Activated naive CD4-positive, alpha-beta T cell treated with anti-CD3 and anti-CD28 coated beads, Interleukin-2, amount 10 ng/mL, durations not matched to agents 7 days and 5 days (primary cell): ENCODE measurements at regions not wholly inside any gene's neighbourhood (a gene's known extent, or its start where the extent isn't known, plus 50 kb on each side); places are given as distances from the start of the nearest gene placed in this dataset.
"Not testable (repeated sequence)": the region's sequence is repeated elsewhere in the genome, so short reads cannot be mapped to it uniquely, and the experiment has no call there.

ENCODE experiments used
- CTCF ChIA-PET: fragments of 350-600 bp; sonication (Branson Sonifier 250); formaldehyde crosslinking; loops from one replicate; lab custom pipeline; 2021; ENCODE audit warnings: antibody characterized with exemption; lab: Charles Lee
- DNase-seq: peaks from one replicate; pipeline ENCODE4 v3.0.0-alpha.2; 2020
- H3K27ac Mint-ChIP-seq: one replicate; pipeline ENCODE4 v1.8.0; 2021; ENCODE audit warnings: mild to moderate bottlenecking, moderate library complexity, mixed read lengths
- H3K27me3 Mint-ChIP-seq: one replicate; pipeline ENCODE4 v1.8.0; 2021; ENCODE audit warnings: mild to moderate bottlenecking, mixed read lengths
- H3K36me3 Mint-ChIP-seq: one replicate; pipeline ENCODE4 v1.8.0; 2021; ENCODE audit warnings: mixed read lengths
- H3K4me1 Mint-ChIP-seq: one replicate; pipeline ENCODE4 v1.8.0; 2021; ENCODE audit warnings: mixed read lengths
- H3K4me3 Mint-ChIP-seq: one replicate; pipeline ENCODE4 v1.8.0; 2021; ENCODE audit warnings: mild to moderate bottlenecking, moderate library complexity, mixed read lengths
- H3K9me3 Mint-ChIP-seq: one replicate; pipeline ENCODE4 v1.8.0; 2021; ENCODE audit warnings: mixed read lengths

DNA sequence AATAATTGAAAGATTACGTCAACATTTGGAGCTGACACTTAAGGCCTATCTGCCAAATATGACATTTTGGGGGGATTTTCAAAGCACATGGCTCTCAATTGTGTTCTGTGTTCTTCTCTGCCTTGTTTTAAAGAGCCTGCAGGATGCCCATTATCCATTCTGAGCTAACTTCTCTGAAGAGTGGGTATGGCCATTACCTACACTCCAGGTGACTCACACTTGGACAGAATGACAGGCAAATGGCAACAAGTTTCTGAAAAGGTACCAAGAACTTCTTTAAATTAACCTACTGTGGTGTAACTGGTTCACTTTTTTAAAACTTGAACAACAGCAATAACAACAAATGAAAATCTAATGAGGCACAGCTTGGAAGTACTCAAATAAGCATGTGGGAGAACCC lies 834.9 kb upstream of the SLC39A10 start:
- Mint-ChIP-seq H3K4me1 (no peaks in the 10 kb centered on the region), H3K27ac (no peak overlapping the region), H3K9me3 (no peaks in the 10 kb centered on the region), H3K27me3 (no peaks in the 10 kb centered on the region), H3K36me3 (no peaks in the 10 kb centered on the region), H3K4me3 (no peak overlapping the region)
- DNase-seq: no peak
- CTCF ChIA-PET: no interaction called here

DNA sequence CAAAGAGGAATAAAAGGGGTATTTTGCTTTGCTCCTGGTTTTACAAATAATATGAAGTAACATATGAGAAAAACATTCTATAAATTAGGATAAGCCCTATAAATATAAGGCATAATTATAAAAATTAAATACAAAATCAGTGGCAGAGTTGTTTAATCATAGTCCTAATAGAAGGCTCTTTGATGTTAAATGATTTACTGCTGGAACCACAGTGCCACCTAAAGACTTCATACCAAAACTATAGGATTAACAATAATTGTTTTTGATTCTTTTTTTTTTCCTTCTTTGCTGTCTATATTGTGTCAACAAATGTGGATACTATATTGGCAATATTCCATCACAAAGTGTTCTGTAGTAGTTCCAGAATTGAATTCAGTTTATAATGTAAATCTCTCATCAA lies 837.7 kb upstream of the SLC39A10 start:
- no peak overlapping the region for H3K27ac Mint-ChIP-seq
- DNase-seq: no peak
- H3K36me3 Mint-ChIP-seq: no peaks in the 10 kb centered on the region
- no peaks in the 10 kb centered on the region for H3K9me3 Mint-ChIP-seq
- H3K27me3 Mint-ChIP-seq: no peaks in the 10 kb centered on the region
- no peaks in the 10 kb centered on the region for H3K4me1 Mint-ChIP-seq
- no peak overlapping the region for H3K4me3 Mint-ChIP-seq
- CTCF ChIA-PET: no interaction called here

DNA sequence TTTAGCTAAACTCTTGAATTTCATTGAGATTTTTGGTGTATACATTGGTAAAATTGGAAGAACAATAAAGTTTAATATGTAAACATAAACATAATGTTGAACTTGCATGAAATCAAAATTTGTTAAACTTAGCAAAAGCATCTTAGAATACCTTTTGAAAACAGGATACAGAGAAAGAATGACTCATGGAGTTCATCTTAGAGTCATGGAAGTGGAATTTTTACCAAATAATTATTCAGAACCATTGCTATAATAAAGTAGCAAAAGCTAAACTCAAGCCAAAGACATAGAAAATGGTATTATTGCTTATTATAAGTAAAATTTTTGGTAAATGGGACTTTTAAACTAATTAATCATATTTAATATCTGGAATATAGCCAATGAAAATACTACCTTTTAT lies 841.6 kb upstream of the SLC39A10 start:
- Mint-ChIP-seq H3K4me3 (no peak overlapping the region), H3K4me1 (no peaks in the 10 kb centered on the region), H3K36me3 (no peaks in the 10 kb centered on the region), H3K27me3 (no peaks in the 10 kb centered on the region), H3K27ac (no peak overlapping the region), H3K9me3 (no peaks in the 10 kb centered on the region)
- CTCF ChIA-PET: no interaction called here
- DNase-seq: no peak

DNA sequence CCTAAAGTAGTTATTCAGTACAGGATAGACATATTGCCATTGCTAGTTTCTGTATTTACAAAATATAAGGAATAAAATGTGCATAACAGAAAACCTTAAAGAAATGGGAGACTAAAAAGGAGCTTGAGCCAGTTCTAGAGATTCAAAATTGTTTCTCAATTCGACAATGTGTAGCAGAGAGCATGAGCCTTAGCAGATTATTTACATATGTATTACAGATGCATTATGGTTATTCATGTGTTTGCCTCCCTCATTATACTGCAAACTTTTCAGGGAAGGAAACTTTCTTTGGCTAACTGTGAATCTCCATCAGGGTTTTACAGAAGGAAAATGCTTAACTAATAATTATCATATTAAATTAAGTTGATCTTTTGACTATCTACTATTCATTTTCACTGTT lies 854.4 kb upstream of the SLC39A10 start:
- CTCF ChIA-PET: no interaction called here
- H3K27ac Mint-ChIP-seq: no peak overlapping the region
- DNase-seq: no peak
- no peaks in the 10 kb centered on the region for H3K36me3 Mint-ChIP-seq
- H3K9me3 Mint-ChIP-seq: no peaks in the 10 kb centered on the region
- H3K4me1 Mint-ChIP-seq: no peaks in the 10 kb centered on the region
- no peak overlapping the region for H3K4me3 Mint-ChIP-seq
- H3K27me3 Mint-ChIP-seq: no peaks in the 10 kb centered on the region

DNA sequence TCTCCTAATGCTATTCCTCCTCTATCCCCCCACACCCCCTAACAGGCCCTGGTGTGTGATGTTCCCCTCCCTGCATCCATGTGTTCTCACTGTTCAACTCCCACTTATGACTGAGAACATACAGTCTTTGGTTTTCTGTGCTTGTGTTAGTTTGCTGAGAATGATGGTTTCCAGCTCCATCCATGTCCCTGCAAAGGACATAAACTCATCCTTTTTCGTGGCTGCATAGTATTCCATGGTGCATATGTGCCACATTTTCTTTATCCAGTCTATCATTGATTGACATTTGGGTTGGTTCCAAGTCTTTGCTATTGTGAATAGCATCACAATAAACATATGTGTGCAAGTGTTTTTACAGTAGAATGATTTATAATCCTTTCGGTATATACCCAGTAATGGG lies 870.0 kb upstream of the SLC39A10 start:
- H3K4me1 Mint-ChIP-seq, H3K36me3 Mint-ChIP-seq, CTCF ChIA-PET, H3K27ac Mint-ChIP-seq, H3K4me3 Mint-ChIP-seq, H3K27me3 Mint-ChIP-seq, DNase-seq, H3K9me3 Mint-ChIP-seq: not testable (repeated sequence)

DNA sequence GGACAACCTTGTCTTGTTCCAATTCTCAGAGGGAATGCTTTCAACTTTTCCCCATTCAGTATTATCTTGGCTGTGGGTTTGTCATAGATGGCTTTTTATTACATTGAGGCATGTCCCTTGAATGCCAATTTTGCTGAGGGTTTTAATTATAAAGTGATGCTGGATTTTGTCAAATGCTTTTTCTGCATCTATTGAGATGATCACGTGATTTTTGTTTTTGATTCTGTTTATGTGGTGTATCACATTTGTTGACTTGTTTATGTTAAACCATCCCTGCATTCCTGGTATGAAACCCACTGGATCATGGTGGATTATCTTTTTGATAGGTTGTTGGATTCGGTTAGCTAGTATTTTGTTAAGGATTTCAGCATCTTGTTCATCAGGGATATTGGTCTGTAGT lies 885.6 kb upstream of the SLC39A10 start:
- H3K4me3 Mint-ChIP-seq, DNase-seq, H3K36me3 Mint-ChIP-seq, H3K9me3 Mint-ChIP-seq, CTCF ChIA-PET, H3K4me1 Mint-ChIP-seq, H3K27ac Mint-ChIP-seq, H3K27me3 Mint-ChIP-seq: not testable (repeated sequence)

DNA sequence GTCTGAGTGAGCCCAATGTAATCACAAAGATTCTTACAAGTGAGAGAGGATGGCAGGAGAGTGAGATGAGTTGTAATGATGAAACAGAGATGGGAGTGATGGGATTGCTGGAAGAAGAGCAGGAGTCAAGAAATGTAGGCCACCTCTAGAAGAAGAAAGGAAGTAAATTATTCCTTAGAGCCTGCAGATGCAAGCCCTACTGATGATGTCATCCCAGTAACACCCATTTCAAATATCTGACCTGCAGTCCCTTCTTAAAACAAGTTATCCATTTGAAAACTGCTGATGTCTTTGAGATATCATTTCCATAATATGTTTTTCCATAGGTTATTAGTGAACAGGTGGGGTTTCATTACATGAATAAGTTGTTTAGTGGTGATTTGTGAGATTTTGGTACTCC lies 888.0 kb upstream of the SLC39A10 start:
- Mint-ChIP-seq H3K4me3 (no peak overlapping the region), H3K36me3 (no peaks in the 10 kb centered on the region), H3K9me3 (no peaks in the 10 kb centered on the region), H3K27ac (no peak overlapping the region), H3K27me3 (no peaks in the 10 kb centered on the region), H3K4me1 (no peaks in the 10 kb centered on the region)
- CTCF ChIA-PET: no interaction called here
- DNase-seq: no peak

DNA sequence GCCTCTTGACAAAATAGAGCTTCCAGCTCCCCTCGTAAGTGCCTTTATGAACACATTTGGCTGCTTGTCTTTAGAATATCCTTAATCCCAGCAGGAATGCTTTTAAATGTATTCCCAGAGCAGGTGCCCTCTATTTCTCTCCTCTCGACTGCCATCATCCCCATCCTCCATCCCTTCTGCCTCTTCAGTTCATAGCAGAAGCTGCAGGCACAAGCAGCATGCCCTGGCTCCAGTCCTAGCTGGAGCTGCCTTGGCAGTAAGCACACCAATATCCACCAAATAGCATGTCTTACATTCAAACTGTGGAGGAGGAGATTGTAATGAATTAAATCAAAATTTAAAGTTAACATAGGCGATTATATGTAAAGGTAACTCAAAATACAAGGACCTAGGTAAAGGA lies 891.3 kb upstream of the SLC39A10 start:
- Mint-ChIP-seq H3K27ac (no peak overlapping the region), H3K4me3 (no peak overlapping the region), H3K36me3 (no peaks in the 10 kb centered on the region), H3K27me3 (no peaks in the 10 kb centered on the region), H3K4me1 (no peaks in the 10 kb centered on the region), H3K9me3 (no peaks in the 10 kb centered on the region)
- no peak for DNase-seq
- CTCF ChIA-PET: no interaction called here

DNA sequence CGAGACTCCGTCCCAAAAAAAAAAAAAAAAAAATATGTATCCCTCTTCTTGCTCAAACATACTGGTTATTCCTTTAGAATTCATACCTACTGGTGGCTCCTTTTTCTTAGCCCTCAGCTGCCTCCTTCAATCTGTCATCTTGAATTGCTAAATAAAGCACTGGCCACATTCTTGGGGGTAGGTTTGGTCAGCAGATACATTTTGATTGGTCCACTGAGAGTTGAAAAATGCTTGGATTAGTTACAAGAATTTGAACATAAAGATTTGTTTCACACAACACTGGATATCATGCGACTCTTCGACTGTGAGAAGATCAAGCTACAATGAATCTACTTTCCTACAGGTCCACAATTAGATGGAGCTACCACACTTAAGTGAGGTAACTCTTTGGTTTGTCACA lies 906.1 kb upstream of the SLC39A10 start:
- H3K4me1 Mint-ChIP-seq: no peaks in the 10 kb centered on the region
- DNase-seq: no peak
- no peaks in the 10 kb centered on the region for H3K9me3 Mint-ChIP-seq
- H3K27me3 Mint-ChIP-seq: no peaks in the 10 kb centered on the region
- no peak overlapping the region for H3K4me3 Mint-ChIP-seq
- CTCF ChIA-PET: no interaction called here
- no peak overlapping the region for H3K27ac Mint-ChIP-seq
- no peaks in the 10 kb centered on the region for H3K36me3 Mint-ChIP-seq

DNA sequence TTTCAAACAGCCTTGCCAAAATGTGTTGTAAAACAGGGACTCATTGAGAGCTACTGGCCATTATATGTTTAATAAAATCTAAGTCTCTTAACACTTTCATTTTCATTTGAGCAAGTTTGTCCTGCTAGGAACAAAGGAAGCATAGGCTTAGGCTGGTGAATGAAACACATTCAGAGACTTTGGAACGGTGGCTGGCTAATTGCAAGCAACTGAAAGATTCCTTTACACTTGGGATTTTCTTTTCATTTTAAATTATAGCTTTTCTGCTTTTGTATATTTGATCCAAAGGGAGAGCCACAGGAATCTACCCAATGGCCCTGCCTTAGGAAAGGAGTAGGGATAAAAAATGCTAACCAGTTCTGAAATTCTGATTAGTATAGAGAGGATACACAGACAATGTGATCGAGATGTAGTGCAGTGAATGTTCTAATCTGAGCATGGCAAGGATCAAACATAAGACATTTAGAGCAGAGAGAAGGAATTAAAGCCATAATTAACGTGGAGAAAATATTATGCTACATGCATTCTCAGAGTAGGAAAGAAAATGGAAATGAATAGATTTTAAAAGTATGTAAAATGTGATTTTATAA lies 911.4 kb upstream of the SLC39A10 start:
- no peaks in the 10 kb centered on the region for H3K9me3 Mint-ChIP-seq
- no peaks in the 10 kb centered on the region for H3K4me1 Mint-ChIP-seq
- no peak overlapping the region for H3K27ac Mint-ChIP-seq
- DNase-seq: no peak
- no peak overlapping the region for H3K4me3 Mint-ChIP-seq
- H3K27me3 Mint-ChIP-seq: no peaks in the 10 kb centered on the region
- H3K36me3 Mint-ChIP-seq: no peaks in the 10 kb centered on the region
- CTCF ChIA-PET: no interaction called here

DNA sequence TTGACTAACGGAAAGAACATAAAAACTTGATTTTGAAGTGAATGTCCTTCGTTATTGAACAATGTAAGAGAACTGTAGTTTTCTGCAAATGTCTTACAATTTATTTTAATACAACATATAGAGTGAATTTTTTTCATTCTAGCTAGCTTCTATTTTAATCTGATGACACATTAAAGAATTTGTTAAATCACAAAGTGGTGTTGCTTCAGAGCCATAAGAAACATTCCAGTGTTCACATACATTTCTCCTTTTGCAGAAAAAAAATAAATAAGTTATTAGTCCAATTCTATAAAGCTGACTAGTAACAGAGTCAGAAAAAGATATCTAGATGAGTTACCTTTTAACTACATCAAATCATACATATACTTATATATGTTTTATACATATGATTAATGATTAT lies 914.3 kb upstream of the SLC39A10 start:
- H3K36me3 Mint-ChIP-seq: no peaks in the 10 kb centered on the region
- H3K9me3 Mint-ChIP-seq: no peaks in the 10 kb centered on the region
- CTCF ChIA-PET: no interaction called here
- no peak overlapping the region for H3K27ac Mint-ChIP-seq
- DNase-seq: no peak
- no peak overlapping the region for H3K4me3 Mint-ChIP-seq
- no peaks in the 10 kb centered on the region for H3K4me1 Mint-ChIP-seq
- H3K27me3 Mint-ChIP-seq: no peaks in the 10 kb centered on the region

DNA sequence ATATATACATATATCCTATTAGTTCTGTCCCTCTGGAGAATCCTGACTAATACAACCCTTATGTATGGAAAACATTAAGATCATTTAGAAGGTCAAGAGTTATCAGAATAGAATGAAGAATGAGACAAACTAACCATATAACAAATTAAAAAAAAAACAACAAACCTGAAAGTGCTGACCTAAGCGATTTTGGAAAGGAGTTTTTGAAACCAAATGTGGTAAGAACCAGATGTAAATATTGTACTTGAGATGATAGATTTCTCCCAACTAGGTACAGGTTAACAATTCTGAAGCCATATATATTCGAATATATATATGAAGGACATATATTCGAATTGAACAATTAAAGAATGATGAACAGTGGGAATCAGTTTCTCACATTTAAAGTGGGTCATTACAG lies 917.8 kb upstream of the SLC39A10 start:
- CTCF ChIA-PET: no interaction called here
- Mint-ChIP-seq H3K36me3 (no peaks in the 10 kb centered on the region), H3K27me3 (no peaks in the 10 kb centered on the region), H3K27ac (no peak overlapping the region), H3K4me1 (no peaks in the 10 kb centered on the region), H3K9me3 (no peaks in the 10 kb centered on the region), H3K4me3 (no peak overlapping the region)
- no peak for DNase-seq

DNA sequence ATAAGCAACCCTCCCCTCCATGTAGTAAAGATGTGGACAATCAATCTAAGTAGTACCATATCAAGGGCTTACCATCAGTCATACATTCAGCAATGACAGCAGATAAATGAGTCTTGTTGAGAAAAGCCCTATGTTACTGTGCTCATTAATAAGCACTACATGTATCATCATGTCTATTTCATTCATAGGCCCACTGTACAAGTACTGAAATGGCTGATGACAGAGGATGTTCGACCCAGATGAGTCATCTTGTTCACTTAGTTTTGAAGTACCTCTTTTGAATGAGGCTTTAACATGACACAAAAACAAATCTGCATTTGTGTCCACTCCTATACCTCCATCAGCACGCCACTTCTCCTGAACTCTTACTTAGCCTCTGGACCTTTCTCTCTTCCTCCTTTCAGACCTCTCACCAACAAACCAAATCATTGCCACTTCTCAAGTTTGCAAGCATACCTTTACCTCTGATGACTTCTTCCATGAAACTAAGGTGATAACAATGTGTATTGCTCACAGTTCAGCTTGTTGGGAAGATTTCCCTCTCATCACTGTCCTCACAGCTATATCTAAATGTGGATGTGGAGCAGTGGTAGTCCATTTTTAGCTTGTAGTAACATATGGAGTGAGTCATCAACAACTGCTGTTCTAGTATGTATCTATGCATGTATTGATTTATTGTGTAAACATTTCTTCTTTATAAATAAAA lies 921.0 kb upstream of the SLC39A10 start:
- CTCF ChIA-PET: no interaction called here
- Mint-ChIP-seq H3K27ac (no peak overlapping the region), H3K4me1 (no peaks in the 10 kb centered on the region), H3K27me3 (no peaks in the 10 kb centered on the region), H3K36me3 (no peaks in the 10 kb centered on the region), H3K4me3 (no peak overlapping the region), H3K9me3 (no peaks in the 10 kb centered on the region)
- no peak for DNase-seq

DNA sequence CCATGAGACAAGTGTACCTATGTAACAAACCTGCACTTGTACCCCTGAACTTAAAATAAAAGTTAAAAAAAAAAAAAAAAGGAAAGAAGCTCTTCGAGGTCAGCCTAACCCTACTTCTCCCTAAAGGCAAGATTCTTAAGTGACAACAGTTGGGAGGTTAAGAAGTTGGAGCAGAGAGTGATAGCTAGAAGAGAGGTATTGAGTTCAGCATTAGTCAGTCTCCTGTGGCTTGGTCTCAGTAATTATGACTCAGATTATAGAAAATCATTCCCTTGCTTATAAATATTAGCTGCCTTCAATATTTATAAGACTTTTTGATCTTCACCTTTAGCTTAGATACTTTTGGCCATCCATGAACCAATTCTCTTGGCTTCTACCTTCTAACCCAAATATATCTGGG lies 926.8 kb upstream of the SLC39A10 start:
- no peaks in the 10 kb centered on the region for H3K4me1 Mint-ChIP-seq
- no peaks in the 10 kb centered on the region for H3K9me3 Mint-ChIP-seq
- H3K27ac Mint-ChIP-seq: no peak overlapping the region
- H3K4me3 Mint-ChIP-seq: no peak overlapping the region
- CTCF ChIA-PET: no interaction called here
- no peaks in the 10 kb centered on the region for H3K27me3 Mint-ChIP-seq
- no peak for DNase-seq
- H3K36me3 Mint-ChIP-seq: no peaks in the 10 kb centered on the region

DNA sequence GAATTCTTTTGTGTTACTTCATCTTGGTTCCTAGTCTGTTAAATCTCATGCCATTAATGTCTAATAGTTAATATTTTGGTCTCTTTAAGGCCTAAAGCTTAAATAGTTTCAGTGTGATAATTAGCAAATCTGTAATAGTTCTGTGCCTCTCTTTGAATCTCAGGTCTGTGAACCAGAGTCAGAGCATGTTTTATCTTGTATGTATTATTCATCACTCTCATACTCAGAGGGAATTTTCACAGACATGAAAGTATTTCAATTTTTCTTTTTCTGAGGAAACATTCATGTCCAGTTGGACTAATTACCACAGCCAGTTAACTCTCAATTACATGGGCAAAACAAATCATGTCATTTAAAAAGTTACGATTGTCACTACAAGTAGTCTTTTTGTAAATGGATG lies 931.9 kb upstream of the SLC39A10 start:
- Mint-ChIP-seq H3K36me3 (no peaks in the 10 kb centered on the region), H3K9me3 (no peaks in the 10 kb centered on the region), H3K4me1 (no peaks in the 10 kb centered on the region), H3K4me3 (no peak overlapping the region), H3K27ac (no peak overlapping the region), H3K27me3 (no peaks in the 10 kb centered on the region)
- no peak for DNase-seq
- CTCF ChIA-PET: no interaction called here

DNA sequence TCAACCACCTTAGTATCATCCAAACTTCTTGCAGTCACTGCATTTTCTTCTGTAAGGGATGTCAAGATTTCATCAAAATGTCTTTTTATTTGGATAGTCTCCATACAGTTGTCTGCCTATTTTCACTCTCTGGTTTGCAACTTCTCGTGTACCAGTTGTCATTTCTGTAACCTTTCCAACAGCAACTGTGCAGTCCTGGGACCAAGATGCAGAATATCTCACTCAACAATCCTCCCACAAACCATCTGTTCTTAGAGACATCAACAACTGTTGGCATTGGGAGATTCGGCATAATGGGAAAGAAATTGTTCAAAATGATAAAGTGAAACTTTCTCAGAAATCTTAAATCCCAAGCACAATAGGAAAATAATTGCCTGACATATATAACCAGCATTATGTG lies 933.6 kb upstream of the SLC39A10 start:
- H3K27me3 Mint-ChIP-seq: no peaks in the 10 kb centered on the region
- H3K27ac Mint-ChIP-seq: no peak overlapping the region
- H3K9me3 Mint-ChIP-seq: no peaks in the 10 kb centered on the region
- CTCF ChIA-PET: no interaction called here
- DNase-seq: no peak
- no peaks in the 10 kb centered on the region for H3K4me1 Mint-ChIP-seq
- no peak overlapping the region for H3K4me3 Mint-ChIP-seq
- H3K36me3 Mint-ChIP-seq: no peaks in the 10 kb centered on the region
